ENCODE measurements at regions not wholly inside any gene's neighbourhood (a gene's known extent, or its start where the extent isn't known, plus 50 kb on each side); places are given as distances from the start of the nearest gene placed in this dataset.

DNA sequence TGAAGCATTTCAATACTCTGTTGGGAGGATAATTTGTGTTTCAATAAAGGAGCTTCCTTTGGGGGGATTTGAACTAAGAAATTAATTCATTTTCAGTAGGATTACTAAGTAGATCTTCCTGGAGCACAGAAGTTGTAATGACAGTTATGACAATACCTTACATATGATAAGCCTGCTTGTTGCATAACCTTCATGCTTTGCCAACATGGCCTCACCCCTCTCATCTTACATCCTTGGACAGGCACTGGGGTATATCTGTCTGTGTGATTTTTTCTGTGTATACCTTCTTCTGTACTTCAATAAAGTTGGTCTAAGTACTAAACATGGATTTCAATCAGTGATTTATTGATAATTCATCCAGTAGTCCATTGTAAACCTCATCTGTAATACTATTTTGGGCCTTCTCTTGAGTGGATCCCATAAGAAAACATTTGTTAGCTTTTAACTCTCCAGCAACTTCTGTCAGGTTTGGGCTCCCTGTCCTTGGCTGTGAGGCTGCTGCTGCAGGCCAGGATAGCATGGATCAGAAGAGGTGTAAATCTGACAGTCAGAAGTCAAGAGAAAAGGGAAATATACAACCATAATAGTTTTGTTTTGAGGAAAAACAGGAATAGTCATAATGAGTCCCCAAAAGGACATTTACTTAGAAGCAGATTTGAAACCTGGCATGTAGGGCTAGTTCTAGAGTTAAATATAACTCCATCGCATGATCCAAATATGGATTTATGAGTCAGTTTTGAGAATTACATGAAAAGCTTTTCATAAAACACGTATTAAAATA is 422.2 kb downstream of the KLF5 start:
- DNase-seq, result no peak

GRCh38 chr13:73479856-73480255 is 421.1 kb downstream of the KLF5 start:
- DNase-seq, result no peak

DNA sequence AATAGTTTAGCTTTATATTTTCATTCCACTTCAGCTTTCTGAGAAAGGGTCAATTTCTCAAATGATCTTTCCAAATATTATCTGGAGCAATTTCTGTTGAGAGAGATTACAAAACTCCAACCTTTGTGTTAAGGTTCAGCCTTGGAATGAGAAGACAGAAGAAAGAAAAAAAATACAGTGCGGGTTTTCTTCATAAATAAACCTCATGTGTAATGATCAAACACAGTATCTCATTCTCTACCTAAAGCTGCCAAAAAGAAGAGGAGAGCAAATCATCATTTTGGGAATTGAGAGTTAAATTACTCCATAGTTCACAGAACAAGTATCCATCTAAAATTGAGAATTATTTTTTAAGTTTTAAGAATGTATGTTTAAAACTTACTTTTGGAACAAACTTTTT is 420.5 kb downstream of the KLF5 start:
- DNase-seq, result no peak

GRCh38 chr13:73477441-73477840 is 418.6 kb downstream of the KLF5 start:
- no peak for DNase-seq

GRCh38 chr13:73473016-73473415 is 414.2 kb downstream of the KLF5 start:
- DNase-seq, result no peak

- no peak for DNase-seq
These were observed 408.3 kb downstream of the KLF5 start for GRCh38 chr13:73467125-73467524.

GRCh38 chr13:73466561-73466960 is 407.8 kb downstream of the KLF5 start:
- no peak for DNase-seq

DNA sequence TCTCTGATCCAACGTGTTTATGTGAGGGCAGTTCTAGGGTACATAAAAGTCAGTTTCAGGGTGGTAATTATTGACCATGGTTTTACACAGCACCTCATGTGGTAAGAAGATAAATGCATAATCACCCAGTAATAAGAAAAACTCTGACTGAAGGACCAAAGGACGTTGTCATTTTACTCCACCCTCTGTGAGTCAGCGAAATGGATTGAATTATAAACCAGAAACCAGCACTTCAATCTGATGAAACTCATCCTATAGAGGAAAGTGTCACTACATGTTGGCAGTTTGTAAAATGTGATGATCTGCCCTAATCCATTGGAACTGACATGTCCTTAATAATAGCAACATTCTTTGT is 406.8 kb downstream of the KLF5 start:
- no peak for DNase-seq

GRCh38 chr13:73464758-73465616 is 406.2 kb downstream of the KLF5 start:
- DNase-seq, result no peak

- DNase-seq, result no peak
These were observed 403.4 kb downstream of the KLF5 start for GRCh38 chr13:73462241-73462640.

DNA sequence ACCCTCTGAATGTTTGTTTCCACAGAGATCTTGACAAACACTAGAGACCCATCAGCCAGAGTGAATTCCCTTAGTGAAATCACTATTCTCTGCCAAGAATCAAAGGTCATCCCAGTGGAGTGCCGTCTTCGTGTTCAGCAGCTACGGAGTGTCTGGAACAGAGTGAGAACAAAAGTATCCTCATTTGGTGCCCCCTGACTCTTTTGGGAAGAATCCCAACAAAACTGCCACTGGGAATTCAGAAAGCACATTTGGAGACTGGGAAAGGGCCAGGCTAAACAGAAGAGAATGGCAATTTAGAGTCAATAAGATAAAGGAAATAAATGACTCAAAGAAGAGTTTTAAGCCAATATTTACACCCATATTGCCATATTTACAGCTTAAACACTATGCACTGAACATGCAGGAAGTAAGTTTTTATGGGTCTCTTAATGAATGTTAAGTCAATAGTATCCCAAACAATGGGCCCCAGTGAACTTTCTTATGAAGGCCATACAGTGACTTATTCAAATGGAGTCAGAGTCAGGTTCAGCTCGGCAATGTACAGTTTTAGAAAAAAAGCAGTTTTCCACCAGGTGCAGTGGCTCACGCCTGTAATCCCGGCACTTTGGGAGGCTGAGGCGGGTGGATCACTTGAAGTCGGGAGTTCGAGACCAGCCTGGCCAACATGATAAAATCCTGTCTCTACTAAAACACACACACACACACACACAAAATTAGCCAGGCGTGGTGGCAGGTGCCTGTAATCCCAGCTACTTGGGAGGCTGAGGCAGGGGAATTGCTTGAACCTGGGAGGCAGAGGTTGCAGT is 392.6 kb downstream of the KLF5 start:
- no peak for DNase-seq

DNA sequence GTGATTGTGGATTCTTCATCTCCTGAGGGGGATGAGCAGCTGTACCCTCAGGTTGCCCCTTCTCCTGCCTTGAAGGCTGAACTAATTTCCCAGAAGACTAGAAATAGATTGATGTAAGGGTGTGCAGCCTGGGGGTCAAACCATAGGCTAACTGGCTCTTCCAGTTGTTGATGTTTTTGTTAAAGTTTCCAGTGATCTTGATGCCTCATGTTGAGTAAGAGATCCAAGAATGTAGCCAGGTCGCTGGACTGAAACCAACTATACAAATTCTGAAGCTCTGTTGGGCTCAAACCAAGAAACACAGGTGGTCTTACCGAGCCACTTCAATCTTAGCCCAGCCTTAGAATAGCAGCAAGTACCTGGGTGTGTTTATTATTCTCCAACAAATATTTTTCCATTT is 391.8 kb downstream of the KLF5 start:
- no peak for DNase-seq

DNA sequence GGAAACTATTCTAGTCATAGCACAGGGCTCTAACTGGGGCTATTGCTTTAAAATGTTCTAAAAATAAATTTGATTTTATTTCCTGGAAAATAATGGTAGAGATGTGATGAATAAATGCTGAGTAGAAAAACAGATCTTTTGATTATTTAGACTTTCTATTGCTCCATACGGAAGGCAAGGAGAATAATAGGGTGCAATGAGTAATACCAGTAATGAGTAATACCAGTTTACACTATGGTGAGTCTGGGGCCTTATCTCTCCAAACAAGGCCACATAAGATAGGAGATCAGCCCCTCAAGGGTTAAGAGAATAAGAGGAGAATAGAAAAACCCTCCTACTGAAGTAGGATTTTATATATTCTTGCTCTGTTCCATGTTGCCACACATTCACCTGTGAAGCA is 390.4 kb downstream of the KLF5 start:
- DNase-seq, result no peak

DNA sequence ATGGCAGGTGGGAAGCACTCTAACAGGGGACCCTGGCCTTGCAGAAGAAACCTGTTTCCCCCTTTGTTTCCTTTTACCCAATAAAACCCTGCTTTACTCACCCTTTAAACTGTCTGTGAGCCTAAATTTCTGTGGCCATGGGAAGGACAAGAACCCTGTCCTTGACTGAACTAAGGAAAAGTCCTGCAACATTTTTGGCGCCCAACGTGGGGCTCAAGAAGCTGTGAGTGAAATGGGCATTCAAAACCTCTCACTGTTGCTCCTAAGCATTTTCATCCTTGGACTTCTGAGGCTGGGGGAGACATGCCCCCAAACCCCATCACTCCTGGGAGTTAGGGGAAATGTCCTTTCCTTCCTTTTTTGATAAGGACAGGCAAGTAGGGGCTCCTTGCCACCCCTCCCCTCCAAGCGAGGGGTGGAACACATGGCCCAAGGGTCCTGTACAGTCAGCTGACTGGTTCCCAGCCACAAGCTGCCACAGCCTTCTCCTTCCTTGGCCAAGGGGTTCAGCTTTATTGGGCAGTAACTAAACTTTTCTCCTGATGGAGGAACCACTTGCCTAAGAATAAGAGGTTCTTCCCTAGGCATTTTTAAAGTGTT is 381.6 kb downstream of the KLF5 start:
- DNase-seq, result no peak

DNA sequence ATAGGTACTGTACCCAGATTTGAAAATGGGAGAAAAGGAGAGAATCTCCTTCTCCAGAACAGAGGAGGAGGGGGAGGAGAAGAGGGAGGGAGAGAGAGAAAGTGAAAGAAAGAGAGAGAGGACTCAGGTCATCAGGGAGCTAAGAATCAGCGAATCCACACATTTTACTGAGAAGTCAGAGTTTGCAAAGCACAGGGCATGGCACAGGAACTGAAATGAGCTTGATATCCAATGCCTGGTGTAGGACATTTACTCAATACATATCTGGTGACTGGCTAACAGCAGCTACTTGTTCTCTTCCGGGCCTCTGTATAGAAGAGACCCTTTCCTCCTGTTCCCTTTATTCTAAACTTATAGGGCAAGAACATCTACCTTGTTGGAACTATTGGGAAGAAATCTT is 375.1 kb downstream of the KLF5 start:
- no peak for DNase-seq

- no peak for DNase-seq
These were observed 374.7 kb downstream of the KLF5 start for GRCh38 chr13:73433458-73433857.

- DNase-seq, result no peak
These were observed 370.9 kb downstream of the KLF5 start for GRCh38 chr13:73429701-73430100.

DNA sequence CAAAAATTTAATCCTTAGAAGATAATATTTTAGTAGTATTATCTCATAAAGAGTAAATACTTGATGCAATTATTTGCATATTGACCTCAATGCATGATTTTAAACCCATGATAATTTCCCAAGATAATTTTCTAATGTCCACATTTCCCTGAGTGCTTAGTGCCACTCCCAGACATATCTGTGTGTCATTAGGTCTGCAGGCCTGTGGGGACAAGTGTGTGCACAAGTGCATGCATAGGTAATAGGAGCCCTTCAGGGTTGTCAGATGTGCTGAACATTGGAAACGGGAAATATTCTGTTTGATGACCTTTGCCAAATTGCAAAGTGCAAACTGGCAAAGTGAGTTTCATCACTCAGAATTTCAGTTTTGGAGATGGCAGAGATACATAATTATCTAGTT is 369.9 kb downstream of the KLF5 start:
- no peak for DNase-seq

DNA sequence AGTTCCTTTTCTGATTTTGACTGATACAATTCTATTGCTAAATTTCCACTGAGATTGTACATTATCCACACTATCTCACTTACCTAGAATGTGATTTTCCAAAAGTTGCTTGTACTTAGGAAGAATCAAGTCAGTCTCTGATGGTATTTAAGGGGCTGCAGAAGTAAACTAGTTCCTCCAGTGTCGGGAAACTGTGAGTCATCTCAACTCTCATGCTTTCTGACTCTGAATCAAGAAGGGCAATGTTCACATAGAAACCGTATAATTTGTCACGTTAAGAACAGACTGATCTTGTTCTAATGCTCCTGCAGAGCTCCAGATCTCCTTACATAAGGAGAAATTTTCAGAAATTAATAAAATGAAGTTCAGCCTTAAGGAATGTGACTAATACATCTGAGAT is 369.3 kb downstream of the KLF5 start:
- no peak for DNase-seq

- DNase-seq, result no peak
These were observed 364.2 kb downstream of the KLF5 start for GRCh38 chr13:73422973-73423372.

- no peak for DNase-seq
These were observed 362.6 kb downstream of the KLF5 start for GRCh38 chr13:73421310-73421912.

GRCh38 chr13:73419186-73419585 is 360.4 kb downstream of the KLF5 start:
- DNase-seq, result no peak

All from NCI-H1694 (cell line).